ENCODE measurements at regions not wholly inside any gene's neighbourhood (a gene's known extent, or its start where the extent isn't known, plus 50 kb on each side); places are given as distances from the start of the nearest gene placed in this dataset.

GRCh38 chr7:34569975-34570699 is 87.9 kb upstream of the NPSR1 start:
- TF ChIP-seq EZH2 (IDR thresholded peaks at IDR 0.05) (no peak), POLR2AphosphoS5 (IDR thresholded peaks at IDR 0.05; ENCODE audit: borderline replicate concordance, low read depth, low read length) (no peak)
